A549 (cell line): ENCODE measurements at regions not wholly inside any gene's neighbourhood (a gene's known extent, or its start where the extent isn't known, plus 50 kb on each side); places are given as distances from the start of the nearest gene placed in this dataset.

ENCODE experiments used
- BHLHE40 ChIP-seq: IDR thresholded peaks from 2 replicates; pipeline ENCODE4 v1.6.1; 2012; ENCODE audit warnings: low read depth, low read length, inconsistent platforms
- EHMT2 ChIP-seq: fragments of 200-600 bp; sonication (generic); IDR thresholded peaks from 2 replicates; pipeline ENCODE4 v1.6.1; 2016; ENCODE audit warnings: antibody characterized with exemption, low read depth, mild to moderate bottlenecking, moderate library complexity
- EP300 ChIP-seq, 2 experiments: fragments of >200 bp; sonication (Bioruptor Twin); formaldehyde crosslinking; IDR thresholded peaks; 2 replicates in 1 of 2; 3 replicates in 1 of 2; pipeline ENCODE4 v1.6.1; 2016 to 2017
- HMGXB4 ChIP-seq: fragments of 250-450 bp; sonication (Bioruptor Pico); IDR thresholded peaks from 2 replicates; pipeline ENCODE4 v1.5.0; 2021; ENCODE audit warnings: mild to moderate bottlenecking, moderate library complexity, borderline replicate concordance
- JUN ChIP-seq, 2 experiments: fragments of >200 bp; sonication (Bioruptor Twin); formaldehyde crosslinking; IDR thresholded peaks; 2 replicates in 1 of 2; 3 replicates in 1 of 2; pipeline ENCODE4 v1.6.1; 2016 to 2017
- MAX ChIP-seq: IDR thresholded peaks from 2 replicates; pipeline ENCODE4 v1.6.1; 2012
- MAZ ChIP-seq: fragments of 150-350 bp; IDR thresholded peaks from 2 replicates; pipeline ENCODE4 v1.6.1; 2014; ENCODE audit warnings: antibody characterized with exemption, low read depth, low read length, borderline replicate concordance
- MYC ChIP-seq: IDR thresholded peaks from 2 replicates; pipeline ENCODE4 v1.6.1; 2012; ENCODE audit warnings: mild to moderate bottlenecking, inconsistent platforms, low read length, improper control_type of control experiment, borderline replicate concordance
- NR3C1 ChIP-seq: fragments of >200 bp; sonication (Bioruptor Twin); formaldehyde crosslinking; IDR thresholded peaks from 3 replicates; pipeline ENCODE4 v1.6.1; 2017
- POLR2A ChIP-seq: IDR thresholded peaks from 2 replicates; pipeline ENCODE4 v1.6.1; 2012; ENCODE audit warnings: mild to moderate bottlenecking, low read length
- SMC3 ChIP-seq: fragments of >200 bp; sonication (Bioruptor Twin); formaldehyde crosslinking; IDR thresholded peaks from 3 replicates; pipeline ENCODE4 v1.6.1; 2018; ENCODE audit warnings: inconsistent platforms
- TF ChIP-seq, protein P1 (sequence below): fragments of 150-350 bp; IDR thresholded peaks from 2 replicates; pipeline ENCODE4 v1.6.1; 2014; ENCODE audit warnings: low read depth, mild to moderate bottlenecking, low read length
- TF ChIP-seq, protein P2 (sequence below): fragments of >200 bp; sonication (Bioruptor Twin); formaldehyde crosslinking; IDR thresholded peaks from 3 replicates; pipeline ENCODE4 v1.5.1; 2016
- TF ChIP-seq, protein P3 (sequence below): fragments of 450-650 bp; IDR thresholded peaks from 2 replicates; pipeline ENCODE4 v1.6.1; 2014; ENCODE audit warnings: antibody characterized with exemption

DNA sequence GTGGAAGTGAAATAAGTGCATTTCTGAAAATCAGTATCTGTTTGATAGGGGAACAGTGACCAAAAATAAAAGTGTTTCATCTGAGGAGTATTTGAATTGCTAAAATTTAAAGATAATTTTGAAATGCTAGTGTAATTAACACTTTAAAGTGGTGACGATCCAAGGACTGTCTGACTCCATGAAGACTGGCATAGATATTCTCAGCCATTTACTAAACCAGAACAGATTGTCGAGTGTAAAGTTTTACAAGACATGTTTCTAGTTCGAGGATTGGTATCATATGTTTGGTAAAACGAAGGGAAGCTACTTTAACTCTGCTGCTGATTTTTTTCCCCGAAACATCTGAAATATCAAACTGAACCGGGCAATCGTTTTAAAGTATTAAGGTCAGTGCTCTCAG lies 417.9 kb downstream of the EPHA4 start:
- no peak for TF ChIP-seq POLR2A
- TF ChIP-seq, protein P1, sequence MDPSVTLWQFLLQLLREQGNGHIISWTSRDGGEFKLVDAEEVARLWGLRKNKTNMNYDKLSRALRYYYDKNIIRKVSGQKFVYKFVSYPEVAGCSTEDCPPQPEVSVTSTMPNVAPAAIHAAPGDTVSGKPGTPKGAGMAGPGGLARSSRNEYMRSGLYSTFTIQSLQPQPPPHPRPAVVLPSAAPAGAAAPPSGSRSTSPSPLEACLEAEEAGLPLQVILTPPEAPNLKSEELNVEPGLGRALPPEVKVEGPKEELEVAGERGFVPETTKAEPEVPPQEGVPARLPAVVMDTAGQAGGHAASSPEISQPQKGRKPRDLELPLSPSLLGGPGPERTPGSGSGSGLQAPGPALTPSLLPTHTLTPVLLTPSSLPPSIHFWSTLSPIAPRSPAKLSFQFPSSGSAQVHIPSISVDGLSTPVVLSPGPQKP: no peak
- no peak for TF ChIP-seq NR3C1
- TF ChIP-seq EP300 (IDR thresholded peaks at IDR 0.05): no peak
- no peak for TF ChIP-seq HMGXB4 (CRISPR knock-in tag)
- TF ChIP-seq, protein P2, sequence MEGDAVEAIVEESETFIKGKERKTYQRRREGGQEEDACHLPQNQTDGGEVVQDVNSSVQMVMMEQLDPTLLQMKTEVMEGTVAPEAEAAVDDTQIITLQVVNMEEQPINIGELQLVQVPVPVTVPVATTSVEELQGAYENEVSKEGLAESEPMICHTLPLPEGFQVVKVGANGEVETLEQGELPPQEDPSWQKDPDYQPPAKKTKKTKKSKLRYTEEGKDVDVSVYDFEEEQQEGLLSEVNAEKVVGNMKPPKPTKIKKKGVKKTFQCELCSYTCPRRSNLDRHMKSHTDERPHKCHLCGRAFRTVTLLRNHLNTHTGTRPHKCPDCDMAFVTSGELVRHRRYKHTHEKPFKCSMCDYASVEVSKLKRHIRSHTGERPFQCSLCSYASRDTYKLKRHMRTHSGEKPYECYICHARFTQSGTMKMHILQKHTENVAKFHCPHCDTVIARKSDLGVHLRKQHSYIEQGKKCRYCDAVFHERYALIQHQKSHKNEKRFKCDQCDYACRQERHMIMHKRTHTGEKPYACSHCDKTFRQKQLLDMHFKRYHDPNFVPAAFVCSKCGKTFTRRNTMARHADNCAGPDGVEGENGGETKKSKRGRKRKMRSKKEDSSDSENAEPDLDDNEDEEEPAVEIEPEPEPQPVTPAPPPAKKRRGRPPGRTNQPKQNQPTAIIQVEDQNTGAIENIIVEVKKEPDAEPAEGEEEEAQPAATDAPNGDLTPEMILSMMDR: no peak
- TF ChIP-seq MYC: no peak
- no peak for TF ChIP-seq EHMT2
- TF ChIP-seq, protein P3, sequence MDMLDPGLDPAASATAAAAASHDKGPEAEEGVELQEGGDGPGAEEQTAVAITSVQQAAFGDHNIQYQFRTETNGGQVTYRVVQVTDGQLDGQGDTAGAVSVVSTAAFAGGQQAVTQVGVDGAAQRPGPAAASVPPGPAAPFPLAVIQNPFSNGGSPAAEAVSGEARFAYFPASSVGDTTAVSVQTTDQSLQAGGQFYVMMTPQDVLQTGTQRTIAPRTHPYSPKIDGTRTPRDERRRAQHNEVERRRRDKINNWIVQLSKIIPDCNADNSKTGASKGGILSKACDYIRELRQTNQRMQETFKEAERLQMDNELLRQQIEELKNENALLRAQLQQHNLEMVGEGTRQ: no peak
- no peak for TF ChIP-seq MAZ
- TF ChIP-seq MAX: no peak
- TF ChIP-seq SMC3: no peak
- TF ChIP-seq JUN (IDR thresholded peaks at IDR 0.05): no peak
- no peak for TF ChIP-seq BHLHE40
